ENCODE measurements at regions not wholly inside any gene's neighbourhood (a gene's known extent, or its start where the extent isn't known, plus 50 kb on each side); places are given as distances from the start of the nearest gene placed in this dataset.

DNA sequence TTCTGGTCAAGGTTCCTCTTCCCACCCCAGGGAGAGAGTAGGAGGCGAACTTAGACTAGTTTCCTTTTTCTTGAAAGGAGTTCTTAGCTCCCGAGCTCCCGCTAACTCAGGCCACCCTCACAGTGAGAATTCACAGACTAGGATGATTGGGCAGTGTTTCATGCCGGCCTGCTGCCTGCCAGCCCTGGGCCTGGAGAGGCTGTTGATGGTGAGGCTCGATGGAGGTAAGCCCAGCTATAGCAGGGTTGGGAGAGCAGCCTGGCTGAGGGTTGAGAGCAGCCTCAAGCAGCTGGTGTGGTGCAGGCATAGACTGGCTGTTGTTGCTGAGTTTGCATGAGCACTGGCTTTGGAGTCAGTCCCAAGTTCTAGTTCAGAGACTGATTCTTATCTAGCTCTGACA is 274.4 kb downstream of the MATN1 start:
- TF ChIP-seq, protein P1, sequence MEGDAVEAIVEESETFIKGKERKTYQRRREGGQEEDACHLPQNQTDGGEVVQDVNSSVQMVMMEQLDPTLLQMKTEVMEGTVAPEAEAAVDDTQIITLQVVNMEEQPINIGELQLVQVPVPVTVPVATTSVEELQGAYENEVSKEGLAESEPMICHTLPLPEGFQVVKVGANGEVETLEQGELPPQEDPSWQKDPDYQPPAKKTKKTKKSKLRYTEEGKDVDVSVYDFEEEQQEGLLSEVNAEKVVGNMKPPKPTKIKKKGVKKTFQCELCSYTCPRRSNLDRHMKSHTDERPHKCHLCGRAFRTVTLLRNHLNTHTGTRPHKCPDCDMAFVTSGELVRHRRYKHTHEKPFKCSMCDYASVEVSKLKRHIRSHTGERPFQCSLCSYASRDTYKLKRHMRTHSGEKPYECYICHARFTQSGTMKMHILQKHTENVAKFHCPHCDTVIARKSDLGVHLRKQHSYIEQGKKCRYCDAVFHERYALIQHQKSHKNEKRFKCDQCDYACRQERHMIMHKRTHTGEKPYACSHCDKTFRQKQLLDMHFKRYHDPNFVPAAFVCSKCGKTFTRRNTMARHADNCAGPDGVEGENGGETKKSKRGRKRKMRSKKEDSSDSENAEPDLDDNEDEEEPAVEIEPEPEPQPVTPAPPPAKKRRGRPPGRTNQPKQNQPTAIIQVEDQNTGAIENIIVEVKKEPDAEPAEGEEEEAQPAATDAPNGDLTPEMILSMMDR (IDR thresholded peaks at IDR 0.05; ENCODE audit: control insufficient read depth, insufficient read depth, low read depth, low read length, missing control alignments): no peak
- no peak overlapping the region for H3K4me3 ChIP-seq (ENCODE audit: control insufficient read depth, low read depth, low read length)
- DNase-seq (ENCODE audit: low read depth): no peak

DNA sequence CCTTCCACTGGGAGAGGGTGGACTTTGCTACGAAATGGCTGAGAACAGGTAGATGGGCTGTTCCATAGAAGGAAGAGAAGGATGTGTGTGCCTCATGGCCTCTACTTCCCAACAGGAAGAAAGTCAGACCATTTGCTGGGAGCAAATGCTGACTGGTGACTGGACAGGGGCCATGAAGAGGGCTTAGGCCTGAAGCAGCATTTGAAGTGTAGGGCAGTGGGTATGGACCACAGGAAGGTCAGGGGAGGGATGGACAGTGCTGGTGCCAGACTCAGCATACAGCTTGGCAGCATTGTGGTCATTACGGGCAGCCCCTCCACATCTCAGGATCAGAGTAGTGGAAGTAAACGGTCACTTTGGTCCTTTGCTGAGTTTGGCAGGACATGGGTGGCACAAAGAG is 275.7 kb downstream of the MATN1 start:
- TF ChIP-seq, protein P1 (IDR thresholded peaks at IDR 0.05; ENCODE audit: control insufficient read depth, insufficient read depth, low read depth, low read length, missing control alignments): no peak
- DNase-seq (ENCODE audit: low read depth): no peak
- no peak overlapping the region for H3K4me3 ChIP-seq (ENCODE audit: control insufficient read depth, low read depth, low read length)

DNA sequence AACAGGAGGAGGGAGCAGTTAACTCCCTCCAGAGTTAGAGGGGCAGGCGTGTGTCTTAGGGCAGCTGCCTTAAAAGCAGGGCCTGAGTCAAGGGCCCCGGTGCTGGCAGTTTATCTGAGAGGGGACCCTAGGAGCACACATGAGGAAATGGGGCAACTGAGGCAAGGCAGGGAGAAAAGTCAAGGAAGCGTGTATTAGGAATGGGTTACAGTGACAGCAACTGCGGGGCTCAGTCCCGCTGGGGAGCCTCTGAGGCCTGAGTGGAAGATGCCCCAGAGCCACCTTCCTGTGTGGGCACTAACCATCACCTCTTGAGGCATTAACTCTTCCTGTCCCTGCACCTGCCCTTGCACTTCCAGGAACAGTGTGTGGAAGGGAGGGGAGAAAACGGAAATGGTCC is 276.3 kb downstream of the MATN1 start:
- TF ChIP-seq, protein P1 (IDR thresholded peaks at IDR 0.05; ENCODE audit: control insufficient read depth, insufficient read depth, low read depth, low read length, missing control alignments): no peak
- no peak for DNase-seq (ENCODE audit: low read depth)
- no peak overlapping the region for H3K4me3 ChIP-seq (ENCODE audit: control insufficient read depth, low read depth, low read length)

DNA sequence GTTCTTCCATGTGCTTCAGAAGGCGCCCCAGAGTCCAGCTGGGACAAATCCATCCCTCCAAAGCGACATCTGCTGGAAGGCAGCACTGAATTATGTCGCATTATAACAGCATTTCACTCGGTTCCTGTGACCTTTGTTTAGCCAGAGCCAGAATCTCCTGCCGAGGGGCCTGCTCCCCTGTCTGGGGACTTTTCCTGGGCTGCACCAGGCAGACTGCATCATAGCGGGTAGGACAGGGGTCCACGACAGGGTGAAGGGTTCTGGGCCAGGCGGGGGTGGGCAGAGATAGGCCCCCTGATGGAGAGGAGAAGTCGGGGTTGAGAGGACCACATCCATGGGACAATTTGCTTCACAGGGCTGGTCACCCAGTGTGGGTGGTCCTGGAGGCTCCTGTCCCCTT is 276.9 kb downstream of the MATN1 start:
- no peak for DNase-seq (ENCODE audit: low read depth)
- TF ChIP-seq, protein P1 (IDR thresholded peaks at IDR 0.05; ENCODE audit: control insufficient read depth, insufficient read depth, low read depth, low read length, missing control alignments): no peak
- H3K4me3 ChIP-seq (ENCODE audit: control insufficient read depth, low read depth, low read length): no peak overlapping the region

DNA sequence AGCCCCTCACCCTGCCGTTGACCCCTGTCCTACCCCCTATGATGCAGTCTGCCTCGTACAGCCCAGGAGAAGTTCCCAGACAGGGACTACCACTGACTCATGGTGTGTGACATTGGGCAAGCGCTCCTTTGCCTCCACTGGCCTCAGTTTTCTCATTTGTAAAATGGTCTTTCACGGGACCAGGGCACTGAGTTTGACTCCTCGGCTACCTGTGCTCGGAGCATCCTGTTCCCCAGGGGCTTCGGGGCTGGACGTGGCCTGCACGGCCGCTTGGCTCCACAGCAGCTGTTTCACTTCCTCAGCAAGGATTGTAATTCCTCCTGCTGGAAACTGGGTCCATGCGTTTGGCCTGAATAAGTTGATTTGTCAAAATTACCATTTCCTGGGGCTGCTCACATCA is 277.3 kb downstream of the MATN1 start:
- no peak for DNase-seq (ENCODE audit: low read depth)
- no peak overlapping the region for H3K4me3 ChIP-seq (ENCODE audit: control insufficient read depth, low read depth, low read length)
- TF ChIP-seq, protein P1 (IDR thresholded peaks at IDR 0.05; ENCODE audit: control insufficient read depth, insufficient read depth, low read depth, low read length, missing control alignments): no peak

DNA sequence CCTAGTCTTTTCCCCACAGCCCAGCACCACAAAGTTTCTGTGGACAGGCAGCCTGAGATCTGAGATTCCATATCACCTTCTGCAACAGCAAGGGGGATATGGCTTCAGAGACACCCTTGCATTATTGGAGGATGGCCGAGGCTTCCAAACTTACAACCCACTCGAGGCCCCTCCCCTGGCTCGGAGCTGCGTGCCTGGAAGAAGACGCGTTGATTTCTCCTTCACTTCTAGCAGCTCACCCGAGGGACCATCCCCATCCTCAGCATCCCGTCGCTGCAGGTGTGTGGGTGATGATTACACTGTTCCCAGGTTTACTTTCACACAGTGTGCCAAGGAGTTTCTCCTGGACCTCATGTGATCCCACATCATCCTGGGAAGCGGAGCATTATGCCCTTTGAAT is 277.9 kb downstream of the MATN1 start:
- TF ChIP-seq, protein P1 (IDR thresholded peaks at IDR 0.05; ENCODE audit: control insufficient read depth, insufficient read depth, low read depth, low read length, missing control alignments): no peak
- H3K4me3 ChIP-seq (ENCODE audit: control insufficient read depth, low read depth, low read length): no peak overlapping the region
- DNase-seq (ENCODE audit: low read depth): no peak

DNA sequence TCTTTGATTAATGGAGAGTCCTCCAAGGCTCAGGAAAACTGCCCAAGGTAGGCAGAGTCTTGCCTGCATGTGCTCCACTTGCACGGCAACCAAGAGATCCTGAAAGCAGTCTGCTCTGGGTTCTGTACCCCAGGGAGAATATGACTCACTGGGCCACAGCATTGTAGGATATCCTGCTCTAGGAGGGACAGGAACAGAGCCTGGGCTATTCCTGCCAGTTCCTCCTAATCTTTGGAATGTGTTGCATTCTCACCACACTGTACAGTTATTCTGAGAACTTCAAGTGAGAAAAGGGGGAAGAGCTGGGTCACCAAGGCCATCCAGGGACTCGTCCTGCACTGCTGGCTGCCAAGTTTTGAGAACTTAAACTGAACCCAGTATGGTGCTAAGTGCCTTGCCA is 278.5 kb downstream of the MATN1 start:
- TF ChIP-seq, protein P1 (IDR thresholded peaks at IDR 0.05; ENCODE audit: control insufficient read depth, insufficient read depth, low read depth, low read length, missing control alignments): no peak
- DNase-seq (ENCODE audit: low read depth): no peak
- H3K4me3 ChIP-seq (ENCODE audit: control insufficient read depth, low read depth, low read length): no peak overlapping the region

Data from AG09309 (cell line).